Right forelimb (tissue), 1 donor: ENCODE measurements at regions not wholly inside any gene's neighbourhood (a gene's known extent, or its start where the extent isn't known, plus 50 kb on each side); places are given as distances from the start of the nearest gene placed in this dataset.
"Not testable (repeated sequence)": the region's sequence is repeated elsewhere in the genome, so short reads cannot be mapped to it uniquely, and the experiment has no call there.

Experiments used
- DNase-seq: peaks from one replicate; pipeline ENCODE4 v3.0.0-alpha.2; 2018

DNA sequence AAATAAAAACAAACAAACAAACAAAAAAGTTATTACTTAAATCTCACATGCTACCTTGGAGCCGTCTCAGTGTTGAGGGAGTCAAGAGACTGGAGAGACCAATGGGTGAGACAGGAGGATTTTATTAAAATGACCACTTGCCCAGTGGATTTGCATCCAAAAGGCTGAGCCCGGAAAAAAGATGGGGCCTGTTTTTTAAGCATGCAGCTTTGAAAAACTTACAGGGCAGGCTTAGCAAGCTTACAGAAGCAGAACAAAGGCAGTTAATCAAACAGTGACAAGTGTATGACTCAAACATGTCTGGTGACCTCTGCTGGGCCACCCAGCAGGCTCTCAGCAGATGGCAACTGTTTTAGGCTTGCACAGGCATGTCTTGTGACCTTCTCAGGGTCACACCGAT lies 82.5 kb downstream of the POTEH start:
- not testable (repeated sequence) for DNase-seq

- DNase-seq: not testable (repeated sequence)
These were observed 85.3 kb downstream of the POTEH start for GRCh38 chr22:15775118-15775517.

GRCh38 chr22:15775670-15776669 lies 86.1 kb downstream of the POTEH start:
- not testable (repeated sequence) for DNase-seq

- not testable (repeated sequence) for DNase-seq
These were observed 86.9 kb downstream of the POTEH start for GRCh38 chr22:15776727-15777126.

- not testable (repeated sequence) for DNase-seq
These were observed 87.3 kb downstream of the POTEH start for GRCh38 chr22:15777150-15777549.

- not testable (repeated sequence) for DNase-seq
These were observed 87.7 kb downstream of the POTEH start for GRCh38 chr22:15777557-15777956.

DNA sequence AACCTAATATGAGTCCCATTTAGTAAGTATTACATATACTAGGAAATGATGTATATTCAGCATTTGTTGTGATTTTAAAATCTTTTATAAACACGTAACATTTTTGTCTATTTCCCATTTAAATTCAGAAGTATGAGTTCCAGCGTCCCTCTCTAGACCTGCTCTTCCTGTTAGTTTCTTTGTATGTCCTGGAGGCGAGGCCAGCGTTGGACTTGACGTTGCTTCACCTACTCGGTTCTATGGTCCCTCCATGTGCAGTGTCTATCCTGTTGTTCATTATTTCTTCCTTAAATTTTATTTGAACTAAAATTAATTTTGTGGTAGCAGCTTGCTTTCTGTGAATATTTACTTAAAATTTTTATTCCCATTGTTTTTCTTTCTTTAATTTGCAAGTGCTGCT lies 88.5 kb downstream of the POTEH start:
- DNase-seq: not testable (repeated sequence)

- DNase-seq: not testable (repeated sequence)
These were observed 91.8 kb downstream of the POTEH start for GRCh38 chr22:15781652-15782051.

DNA sequence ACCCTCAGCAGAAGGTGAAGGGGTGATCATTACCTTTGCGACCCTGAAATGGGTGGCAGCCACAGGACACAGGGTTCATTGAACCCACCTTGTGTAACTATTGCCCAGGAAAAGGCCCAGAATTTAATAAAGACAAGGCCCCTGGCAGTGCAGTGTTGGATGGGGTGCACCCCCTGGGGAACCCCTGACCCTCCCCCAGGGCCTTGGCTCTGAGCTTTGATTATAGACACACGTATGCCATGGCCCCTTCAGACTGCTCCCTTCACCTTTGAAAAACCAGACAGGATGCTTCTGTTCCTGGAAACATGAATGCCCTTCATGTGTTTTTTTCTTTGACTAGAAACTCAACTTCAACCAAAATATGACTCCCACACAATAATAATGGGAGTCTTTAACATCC lies 93.1 kb downstream of the POTEH start:
- not testable (repeated sequence) for DNase-seq

DNA sequence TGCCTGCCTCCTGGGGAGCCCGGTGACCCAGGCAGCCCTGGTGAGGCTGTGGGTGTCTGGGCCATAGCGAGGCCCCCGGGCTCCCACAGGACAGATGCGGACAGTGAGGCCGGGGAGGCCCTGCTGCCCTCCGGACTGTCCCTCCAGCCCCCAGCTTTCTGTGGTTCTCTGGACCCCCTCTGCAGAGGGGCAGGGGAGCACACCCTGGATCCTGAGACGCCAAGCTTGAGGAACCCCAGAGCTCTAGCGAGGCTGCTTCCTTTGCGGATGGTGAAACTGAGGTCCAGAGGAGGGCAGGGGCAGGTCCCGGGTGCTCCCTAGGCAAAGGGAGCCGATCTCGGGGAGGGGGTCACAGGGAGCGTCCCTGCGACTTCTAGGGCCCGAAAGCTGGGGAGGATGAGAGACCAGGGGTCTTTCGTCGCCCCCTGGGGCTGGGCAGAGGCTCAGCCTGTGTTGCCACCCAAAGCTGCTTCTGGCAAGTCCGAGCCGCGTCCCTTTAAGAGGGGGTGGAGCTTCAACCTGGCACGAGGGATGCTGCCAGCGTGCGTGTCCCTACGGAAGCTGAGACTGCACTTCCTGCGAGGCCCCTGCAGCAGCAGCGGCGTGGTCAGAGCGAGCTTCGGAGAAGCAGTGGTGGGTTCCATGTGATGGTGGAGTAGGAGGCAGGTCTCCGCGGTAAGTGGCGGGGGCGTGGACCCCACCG lies 94.7 kb downstream of the POTEH start:
- not testable (repeated sequence) for DNase-seq

- DNase-seq: not testable (repeated sequence)
These were observed 97.3 kb downstream of the POTEH start for GRCh38 chr22:15786942-15787733.

GRCh38 chr22:15791557-15791956 lies 101.7 kb downstream of the POTEH start:
- DNase-seq: not testable (repeated sequence)

GRCh38 chr22:15799935-15800334 lies 110.1 kb downstream of the POTEH start:
- DNase-seq: not testable (repeated sequence)

DNA sequence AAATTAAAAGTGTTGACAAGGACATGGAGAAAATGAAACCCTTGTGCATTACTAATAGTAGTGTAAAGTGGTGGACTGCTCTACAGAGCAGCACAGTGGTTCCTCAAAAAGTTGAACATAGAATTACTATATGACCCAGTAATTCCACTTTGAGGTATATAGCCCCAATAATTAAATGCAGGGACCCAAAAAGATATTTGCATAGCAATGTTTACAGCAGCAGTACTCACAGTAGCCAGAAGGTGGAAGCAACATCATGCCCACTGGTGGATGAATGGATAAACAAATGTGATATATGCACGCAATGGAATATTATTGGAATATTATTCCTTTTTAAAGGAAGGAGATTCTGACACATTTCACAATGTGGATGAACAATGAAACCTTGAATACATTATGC lies 121.3 kb downstream of the POTEH start:
- not testable (repeated sequence) for DNase-seq

DNA sequence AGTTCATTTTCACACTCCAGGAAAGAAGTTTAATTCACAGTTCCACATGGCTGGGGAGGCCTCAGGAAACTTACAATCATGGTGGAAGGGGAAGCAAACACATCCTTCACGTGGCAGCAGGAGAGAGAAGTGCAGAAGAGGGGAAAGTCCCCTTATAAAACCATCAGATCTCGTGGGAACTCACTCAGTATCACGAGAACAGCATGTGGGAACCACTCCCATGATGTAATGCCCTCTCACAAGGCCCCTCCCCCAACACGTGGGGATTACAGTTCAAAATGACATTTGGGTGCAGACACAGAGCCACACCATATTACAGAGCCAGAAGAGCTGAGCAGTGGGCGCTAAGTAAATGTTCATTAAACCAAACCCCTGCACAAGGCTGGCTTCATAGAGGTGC lies 126.0 kb downstream of the POTEH start:
- not testable (repeated sequence) for DNase-seq

GRCh38 chr22:15816470-15816869 lies 126.6 kb downstream of the POTEH start:
- not testable (repeated sequence) for DNase-seq

- not testable (repeated sequence) for DNase-seq
These were observed 127.4 kb downstream of the POTEH start for GRCh38 chr22:15817264-15817663.

GRCh38 chr22:15819886-15820285 lies 130.1 kb downstream of the POTEH start:
- DNase-seq: not testable (repeated sequence)

DNA sequence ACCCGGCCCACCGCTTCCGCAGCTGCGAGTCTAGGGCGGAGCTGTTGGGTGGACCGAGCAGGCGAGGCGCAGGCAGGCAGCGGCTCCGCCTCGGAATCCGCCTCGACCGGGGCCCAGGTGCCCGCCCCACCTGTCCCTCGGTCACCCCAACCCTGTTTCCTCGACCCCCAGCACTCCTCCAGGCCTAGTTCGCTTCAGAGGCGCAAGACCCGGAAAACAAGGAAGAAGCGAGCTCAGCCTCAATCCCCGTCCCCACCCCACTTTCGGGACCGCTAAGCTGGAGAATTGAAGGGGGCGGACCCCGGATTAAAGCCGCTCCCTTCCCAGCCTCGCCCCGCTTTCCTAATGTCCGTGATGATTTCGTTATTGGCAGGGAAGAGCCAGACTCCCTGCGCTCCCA lies 131.3 kb downstream of the POTEH start:
- not testable (repeated sequence) for DNase-seq

- DNase-seq: not testable (repeated sequence)
These were observed 132.2 kb downstream of the POTEH start for GRCh38 chr22:15822001-15822400.

DNA sequence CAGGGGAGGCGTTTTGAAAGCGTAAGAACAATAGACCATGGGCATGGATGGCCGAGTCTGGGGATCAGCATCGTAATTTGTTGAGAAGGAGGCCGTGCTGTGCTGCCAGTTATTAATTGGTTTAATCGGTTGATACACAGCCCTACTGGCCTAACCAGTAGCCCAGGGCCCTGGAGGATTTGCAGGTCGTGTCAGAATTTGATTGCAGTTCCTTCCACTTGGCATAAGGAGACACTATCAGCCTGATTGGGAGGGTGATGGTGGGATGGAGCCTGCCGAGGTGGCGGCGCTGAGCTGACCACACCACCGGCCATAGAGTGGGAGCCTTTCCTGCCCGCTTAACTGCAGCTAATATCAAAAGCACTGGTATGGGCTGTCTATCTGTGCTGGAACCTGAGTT lies 133.4 kb downstream of the POTEH start:
- not testable (repeated sequence) for DNase-seq

DNA sequence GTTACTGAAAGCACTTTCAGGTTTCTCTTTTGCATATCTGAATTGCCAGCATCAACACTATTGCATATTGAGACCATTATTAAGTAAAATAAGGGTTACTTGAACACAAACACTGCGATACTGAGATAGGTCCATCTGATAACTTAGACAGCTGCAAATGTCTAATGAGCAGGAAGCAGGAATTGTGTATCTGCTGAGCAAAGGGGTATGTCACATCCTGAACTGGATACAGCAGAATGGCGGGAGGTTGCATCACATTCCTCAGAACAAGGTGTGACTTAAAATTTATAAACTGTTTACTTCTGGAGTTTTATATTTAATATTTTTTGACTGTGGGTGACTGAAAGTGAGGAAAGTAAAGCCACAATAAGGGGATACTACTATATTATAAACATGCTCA lies 142.4 kb downstream of the POTEH start:
- DNase-seq: not testable (repeated sequence)

- DNase-seq: not testable (repeated sequence)
These were observed 145.9 kb downstream of the POTEH start for GRCh38 chr22:15835729-15836128.
